AG04449 (cell line): ENCODE measurements at regions not wholly inside any gene's neighbourhood (a gene's known extent, or its start where the extent isn't known, plus 50 kb on each side); places are given as distances from the start of the nearest gene placed in this dataset.

Experiments used
- CTCF ChIA-PET: fragments of 350-600 bp; formaldehyde crosslinking; extraction: SDS; loops from one replicate; lab custom pipeline; 2021; ENCODE audit warnings: antibody characterized with exemption; lab: Yijun Ruan, JAX
- POLR2A ChIA-PET: fragments of 400-600, 350-600 bp; formaldehyde crosslinking; extraction: SDS; loops from one replicate; lab custom pipeline; 2020; ENCODE audit warnings: antibody characterized with exemption, inconsistent platforms; lab: Yijun Ruan, JAX
- DNase-seq: peaks from one replicate; pipeline ENCODE4 v3.0.0-alpha.2; 2010; ENCODE audit warnings: low read depth, low spot score
- H3K4me3 ChIP-seq: 2 replicates; pipeline ENCODE4 v1.5.1; 2011; ENCODE audit warnings: low read depth, mild to moderate bottlenecking, control low read depth, low read length
- CTCF ChIP-seq: IDR thresholded peaks from one replicate; pipeline ENCODE4 v1.5.1; 2011; ENCODE audit warnings: mild to moderate bottlenecking, moderate library complexity, low read length, control low read depth, inconsistent platforms; ENCODE audit not compliant: insufficient read depth; ENCODE audit errors: missing control alignments

DNA sequence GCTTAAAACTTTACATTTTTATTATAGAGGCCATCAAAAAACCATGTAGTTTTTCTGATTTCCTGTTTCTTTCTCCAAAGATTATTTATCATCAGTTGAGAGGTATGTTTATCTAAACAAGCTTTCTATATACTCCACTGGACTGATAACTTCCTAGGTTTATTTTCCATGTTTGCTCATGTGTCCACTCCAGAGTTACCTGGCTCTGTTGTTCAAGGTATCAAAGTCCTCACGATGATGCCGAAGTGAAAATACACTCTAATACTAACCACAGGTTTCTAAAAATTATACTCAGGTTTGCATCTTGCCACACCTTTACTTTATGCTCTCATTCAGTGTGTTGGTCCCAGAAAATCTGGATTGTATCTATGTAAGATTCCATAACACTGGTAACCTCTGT lies 287.9 kb upstream of the GULP1 start:
- POLR2A ChIA-PET, result no interaction called here
- no peak for TF ChIP-seq CTCF
- no peak for DNase-seq
- CTCF ChIA-PET, result no interaction called here
- no peak overlapping the region for H3K4me3 ChIP-seq

DNA sequence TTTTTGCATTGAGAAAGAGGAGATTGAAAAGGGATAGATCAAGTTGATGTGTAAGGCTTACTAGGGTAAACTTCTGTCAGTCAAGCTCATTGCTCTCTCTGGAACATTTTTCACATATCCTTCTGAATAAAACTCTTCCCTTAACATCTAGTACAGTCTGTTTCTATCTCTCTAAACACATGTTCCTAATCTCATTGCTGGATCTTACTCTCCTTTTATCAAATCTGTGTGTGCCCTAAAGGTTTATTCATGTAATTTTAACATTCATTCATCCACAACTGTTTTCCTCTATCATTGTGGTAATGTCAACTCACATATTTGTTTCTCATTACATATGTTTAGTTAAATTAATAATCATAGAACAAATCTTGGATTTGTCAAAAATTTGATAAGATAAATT lies 277.9 kb upstream of the GULP1 start:
- POLR2A ChIA-PET, result no interaction called here
- CTCF ChIA-PET, result interaction anchor here (0.7 kb wide), 1 partner anchor 355 kb away, joined by 3 read pairs; no protein-coding TSS in a partner anchor
- no peak overlapping the region for H3K4me3 ChIP-seq
- DNase-seq, result no peak
- TF ChIP-seq CTCF, result no peak

GRCh38 chr2:188016917-188017316 lies 274.8 kb upstream of the GULP1 start:
- no peak for TF ChIP-seq CTCF
- ChIA-PET CTCF (no interaction called here), POLR2A (no interaction called here)
- DNase-seq, result no peak
- no peak overlapping the region for H3K4me3 ChIP-seq

DNA sequence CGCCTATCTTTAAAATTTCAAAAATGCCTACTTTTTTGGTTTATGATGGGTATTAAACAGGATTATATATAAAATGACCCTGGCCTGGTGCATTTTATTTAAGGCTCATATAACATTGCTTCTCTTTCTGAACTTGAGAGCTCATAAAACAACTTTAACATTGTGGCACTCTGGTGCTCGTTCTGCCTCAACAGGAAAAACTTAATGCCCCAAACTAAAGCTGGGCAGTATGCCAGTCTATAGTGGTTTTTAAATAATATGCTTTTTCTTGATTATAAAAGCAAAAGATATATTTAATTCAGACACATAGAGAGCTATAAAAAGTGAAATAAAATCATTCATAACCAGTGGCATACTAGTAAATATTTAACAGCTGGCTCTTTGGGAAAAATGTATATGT lies 269.3 kb upstream of the GULP1 start:
- ChIA-PET CTCF (no interaction called here), POLR2A (no interaction called here)
- DNase-seq, result no peak
- no peak overlapping the region for H3K4me3 ChIP-seq
- no peak for TF ChIP-seq CTCF

DNA sequence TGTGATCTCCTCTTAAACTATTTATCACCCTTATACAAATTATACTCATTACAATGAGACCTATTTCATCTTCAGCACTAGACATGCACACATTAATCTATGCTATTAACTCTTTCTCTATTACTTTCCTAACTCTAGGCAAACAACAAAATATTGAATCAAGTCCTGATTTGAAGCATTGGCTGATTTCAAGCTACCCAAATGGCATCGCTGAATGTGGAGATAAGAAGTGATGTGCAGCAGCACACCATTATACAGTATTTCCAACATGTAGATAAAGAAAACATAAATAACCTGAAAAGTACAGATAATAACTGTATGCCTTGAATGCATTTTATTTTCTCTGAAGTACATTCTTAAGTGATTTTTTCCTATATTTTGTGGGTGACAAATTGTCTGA lies 268.6 kb upstream of the GULP1 start:
- ChIA-PET CTCF (no interaction called here), POLR2A (no interaction called here)
- no peak for TF ChIP-seq CTCF
- no peak for DNase-seq
- no peak overlapping the region for H3K4me3 ChIP-seq

DNA sequence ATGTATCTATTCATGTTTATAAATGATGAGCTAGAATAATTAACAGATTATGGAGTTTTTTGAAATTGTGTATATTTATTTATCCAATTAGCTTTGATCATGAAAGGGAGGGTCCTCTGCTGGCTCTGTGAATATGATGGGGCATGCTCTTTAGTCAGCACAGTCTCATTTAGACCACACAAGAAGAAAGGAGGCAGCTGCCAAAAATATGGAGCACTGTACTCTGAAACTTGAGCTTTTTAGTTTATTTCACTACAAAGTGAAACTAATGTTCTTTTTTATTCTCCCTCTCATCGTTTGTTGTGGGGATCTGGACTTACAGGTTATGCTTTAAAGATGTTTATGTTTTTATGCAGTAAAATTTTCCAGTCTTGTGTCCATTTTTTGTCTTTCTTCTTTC lies 266.9 kb upstream of the GULP1 start:
- no peak for TF ChIP-seq CTCF
- DNase-seq, result no peak
- CTCF ChIA-PET, result no interaction called here
- H3K4me3 ChIP-seq, result no peak overlapping the region
- POLR2A ChIA-PET, result no interaction called here
